Liver (tissue), 8 donors: ENCODE measurements at regions not wholly inside any gene's neighbourhood (a gene's known extent, or its start where the extent isn't known, plus 50 kb on each side); places are given as distances from the start of the nearest gene placed in this dataset.

Experiments
- DNase-seq: peaks from one replicate; pipeline ENCODE4 v3.0.0-alpha.2; 2017; ENCODE audit warnings: low spot score
- H3K27ac ChIP-seq, 2 donors: one replicate each; pipeline ENCODE4 v1.7.0; 2013; ENCODE audit warnings: inconsistent platforms in 2 of 2, low read length in 2 of 2, control low read depth in 1 of 2, low read depth in 1 of 2, mild to moderate bottlenecking in 1 of 2
- H3K27me3 ChIP-seq, 4 donors: one replicate each; pipeline versions ENCODE4 v1.6.1 to v1.7.0; 2013; ENCODE audit warnings: low read length in 3 of 4, inconsistent platforms in 1 of 4, mild to moderate bottlenecking in 1 of 4, moderate library complexity in 1 of 4; ENCODE audit not compliant: control insufficient read depth in 4 of 4, insufficient read depth in 4 of 4
- H3K36me3 ChIP-seq, 4 donors: one replicate each; pipeline versions ENCODE4 v1.6.1 to v1.7.0; 2013; ENCODE audit warnings: low read length in 3 of 4, mild to moderate bottlenecking in 3 of 4, low read depth in 1 of 4, moderate library complexity in 1 of 4; ENCODE audit not compliant: control insufficient read depth in 4 of 4, insufficient read depth in 3 of 4
- H3K4me1 ChIP-seq, 4 donors: one replicate each; pipeline versions ENCODE4 v1.6.1 to v1.7.0; 2013; ENCODE audit warnings: low read length in 3 of 4, mild to moderate bottlenecking in 3 of 4, moderate library complexity in 1 of 4; ENCODE audit not compliant: control insufficient read depth in 4 of 4, insufficient read depth in 4 of 4
- H3K4me3 ChIP-seq, 3 donors: one replicate each; pipeline versions ENCODE4 v1.6.1 to v1.7.0; 2013; ENCODE audit warnings: low read length in 3 of 3, control low read depth in 1 of 3, low read depth in 1 of 3, mild to moderate bottlenecking in 1 of 3
- H3K9ac ChIP-seq, 2 donors: one replicate each; pipeline ENCODE4 v1.7.0; 2013; ENCODE audit warnings: low read length in 2 of 2, mild to moderate bottlenecking in 2 of 2, moderate library complexity in 2 of 2, control low read depth in 1 of 2, low read depth in 1 of 2
- H3K9me3 ChIP-seq, 4 donors: one replicate each; pipeline versions ENCODE4 v1.6.1 to v1.7.0; 2013; ENCODE audit warnings: low read length in 3 of 4; ENCODE audit not compliant: control insufficient read depth in 4 of 4
- EGR1 ChIP-seq, 2 donors: IDR thresholded peaks; 2 replicates each; pipeline ENCODE4 v1.6.1; 2016 to 2018; ENCODE audit warnings: antibody characterized with exemption in 2 of 2, low read depth in 2 of 2
- FOXA1 ChIP-seq: IDR thresholded peaks from 2 replicates; pipeline ENCODE4 v1.6.1; 2016; ENCODE audit warnings: antibody characterized with exemption
- FOXA2 ChIP-seq: IDR thresholded peaks from 2 replicates; pipeline ENCODE4 v1.6.1; 2016; ENCODE audit warnings: antibody characterized with exemption
- GABPA ChIP-seq, 2 donors: IDR thresholded peaks in 1 of 2; conservative IDR thresholded peaks in 1 of 2; 2 replicates each; pipeline ENCODE4 v1.6.1; 2016; ENCODE audit warnings: antibody characterized with exemption in 2 of 2, mild to moderate bottlenecking in 1 of 2, moderate library complexity in 1 of 2
- HNF4A ChIP-seq, 2 donors: conservative IDR thresholded peaks; 2 replicates each; pipeline ENCODE4 v1.6.1; 2016; ENCODE audit warnings: antibody characterized with exemption in 2 of 2, mild to moderate bottlenecking in 2 of 2
- HNF4G ChIP-seq: IDR thresholded peaks from 2 replicates; pipeline ENCODE4 v1.6.1; 2016; ENCODE audit warnings: antibody characterized with exemption
- JUND ChIP-seq, 2 donors: IDR thresholded peaks; 2 replicates each; pipeline ENCODE4 v1.6.1; 2016; ENCODE audit warnings: antibody characterized with exemption in 2 of 2
- NR2F2 ChIP-seq: IDR thresholded peaks from 2 replicates; pipeline ENCODE4 v1.6.1; 2016; ENCODE audit warnings: antibody characterized with exemption
- RAD21 ChIP-seq, 2 donors: IDR thresholded peaks; 2 replicates each; pipeline ENCODE4 v1.6.1; 2016; ENCODE audit warnings: antibody characterized with exemption in 2 of 2, mild to moderate bottlenecking in 2 of 2
- RXRA ChIP-seq, 2 donors: IDR thresholded peaks; 2 replicates each; pipeline ENCODE4 v1.6.1; 2017 to 2018; ENCODE audit warnings: antibody characterized with exemption in 2 of 2, mild to moderate bottlenecking in 1 of 2
- SP1 ChIP-seq: IDR thresholded peaks from 2 replicates; pipeline ENCODE4 v1.6.1; 2018; ENCODE audit warnings: antibody characterized with exemption, mild to moderate bottlenecking
- TAF1 ChIP-seq: conservative IDR thresholded peaks from 2 replicates; pipeline ENCODE4 v1.6.1; 2016; ENCODE audit warnings: antibody characterized with exemption, mild to moderate bottlenecking
- YY1 ChIP-seq: IDR thresholded peaks from 2 replicates; pipeline ENCODE4 v1.6.1; 2016; ENCODE audit warnings: antibody characterized with exemption, mild to moderate bottlenecking
- WGBS: extraction: QIAGEN DNeasy Blood & Tissue Kit; methylation state at CpG from one replicate; pipeline ENCODE4 v1.1.7; 2013; 5-methylcytosine and 5-hydroxymethylcytosine counted together
- TF ChIP-seq, protein P1 (sequence below): fragments of 150-350 bp; IDR thresholded peaks from 2 replicates; pipeline ENCODE4 v1.5.1; 2017; ENCODE audit warnings: improper control_type of control experiment, low read depth, low read length; ENCODE audit not compliant: missing input control
- TF ChIP-seq, protein P2 (sequence below): IDR thresholded peaks from 2 replicates; pipeline ENCODE4 v1.6.1; 2016; ENCODE audit warnings: antibody characterized with exemption, mild to moderate bottlenecking
- TF ChIP-seq, protein P3 (sequence below): IDR thresholded peaks from 2 replicates; pipeline ENCODE4 v1.6.1; 2016; ENCODE audit warnings: antibody characterized with exemption
- TF ChIP-seq, protein P4 (sequence below): IDR thresholded peaks from 2 replicates; pipeline ENCODE4 v1.6.1; 2016; ENCODE audit warnings: antibody characterized with exemption
- TF ChIP-seq, protein P5 (sequence below): IDR thresholded peaks from 2 replicates; pipeline ENCODE4 v1.6.1; 2016; ENCODE audit warnings: antibody characterized with exemption
- donor health status: healthy.
- donor health status: healthy.
- donor health status: healthy.
- donor health status: healthy.
- donor health status: healthy.

DNA sequence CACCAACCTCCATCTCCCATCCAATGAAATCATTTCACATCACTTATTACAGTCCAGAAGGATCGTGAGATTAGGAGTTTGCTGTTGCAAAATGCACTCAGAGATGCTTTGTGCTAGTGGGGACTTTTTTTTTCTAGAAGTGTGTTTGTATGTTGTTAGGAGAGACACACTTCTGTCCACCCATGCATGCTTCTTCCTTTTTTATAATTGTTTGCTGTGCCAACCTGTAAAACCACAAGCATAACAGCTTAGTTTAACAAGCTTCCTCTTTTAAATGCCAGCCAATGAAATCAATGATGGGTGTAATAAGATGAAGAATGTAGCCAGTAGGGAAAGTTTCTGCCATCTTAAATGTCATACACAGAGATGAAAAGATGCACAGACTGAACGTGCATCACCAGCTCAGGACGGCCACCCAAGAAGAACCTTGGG lies 305.6 kb upstream of the STT3B start:
- H3K9ac ChIP-seq = no peak overlapping the region
- no peaks in the 10 kb centered on the region for H3K9me3 ChIP-seq
- no peaks in the 10 kb centered on the region for H3K36me3 ChIP-seq
- 73% methylated on average over 3 of the region's 3 CpGs for WGBS
- DNase-seq = no peak
- H3K27me3 ChIP-seq = no peaks in the 10 kb centered on the region
- no peak overlapping the region for H3K4me3 ChIP-seq
- H3K4me1 ChIP-seq = no peaks in the 10 kb centered on the region
- no peak overlapping the region for H3K27ac ChIP-seq
- TF ChIP-seq SP1 = no peak
- TF ChIP-seq, protein P1, sequence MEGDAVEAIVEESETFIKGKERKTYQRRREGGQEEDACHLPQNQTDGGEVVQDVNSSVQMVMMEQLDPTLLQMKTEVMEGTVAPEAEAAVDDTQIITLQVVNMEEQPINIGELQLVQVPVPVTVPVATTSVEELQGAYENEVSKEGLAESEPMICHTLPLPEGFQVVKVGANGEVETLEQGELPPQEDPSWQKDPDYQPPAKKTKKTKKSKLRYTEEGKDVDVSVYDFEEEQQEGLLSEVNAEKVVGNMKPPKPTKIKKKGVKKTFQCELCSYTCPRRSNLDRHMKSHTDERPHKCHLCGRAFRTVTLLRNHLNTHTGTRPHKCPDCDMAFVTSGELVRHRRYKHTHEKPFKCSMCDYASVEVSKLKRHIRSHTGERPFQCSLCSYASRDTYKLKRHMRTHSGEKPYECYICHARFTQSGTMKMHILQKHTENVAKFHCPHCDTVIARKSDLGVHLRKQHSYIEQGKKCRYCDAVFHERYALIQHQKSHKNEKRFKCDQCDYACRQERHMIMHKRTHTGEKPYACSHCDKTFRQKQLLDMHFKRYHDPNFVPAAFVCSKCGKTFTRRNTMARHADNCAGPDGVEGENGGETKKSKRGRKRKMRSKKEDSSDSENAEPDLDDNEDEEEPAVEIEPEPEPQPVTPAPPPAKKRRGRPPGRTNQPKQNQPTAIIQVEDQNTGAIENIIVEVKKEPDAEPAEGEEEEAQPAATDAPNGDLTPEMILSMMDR = no peak
- TF ChIP-seq HNF4G = no peak
- no peak for TF ChIP-seq NR2F2
- TF ChIP-seq JUND (IDR thresholded peaks at IDR 0.05) = no peak
- no peak for TF ChIP-seq YY1
- TF ChIP-seq TAF1 = no peak
- no peak for TF ChIP-seq HNF4A (conservative IDR thresholded peaks at IDR 0.05)
- TF ChIP-seq FOXA1 = no peak
- no peak for TF ChIP-seq FOXA2
- TF ChIP-seq, protein P2, sequence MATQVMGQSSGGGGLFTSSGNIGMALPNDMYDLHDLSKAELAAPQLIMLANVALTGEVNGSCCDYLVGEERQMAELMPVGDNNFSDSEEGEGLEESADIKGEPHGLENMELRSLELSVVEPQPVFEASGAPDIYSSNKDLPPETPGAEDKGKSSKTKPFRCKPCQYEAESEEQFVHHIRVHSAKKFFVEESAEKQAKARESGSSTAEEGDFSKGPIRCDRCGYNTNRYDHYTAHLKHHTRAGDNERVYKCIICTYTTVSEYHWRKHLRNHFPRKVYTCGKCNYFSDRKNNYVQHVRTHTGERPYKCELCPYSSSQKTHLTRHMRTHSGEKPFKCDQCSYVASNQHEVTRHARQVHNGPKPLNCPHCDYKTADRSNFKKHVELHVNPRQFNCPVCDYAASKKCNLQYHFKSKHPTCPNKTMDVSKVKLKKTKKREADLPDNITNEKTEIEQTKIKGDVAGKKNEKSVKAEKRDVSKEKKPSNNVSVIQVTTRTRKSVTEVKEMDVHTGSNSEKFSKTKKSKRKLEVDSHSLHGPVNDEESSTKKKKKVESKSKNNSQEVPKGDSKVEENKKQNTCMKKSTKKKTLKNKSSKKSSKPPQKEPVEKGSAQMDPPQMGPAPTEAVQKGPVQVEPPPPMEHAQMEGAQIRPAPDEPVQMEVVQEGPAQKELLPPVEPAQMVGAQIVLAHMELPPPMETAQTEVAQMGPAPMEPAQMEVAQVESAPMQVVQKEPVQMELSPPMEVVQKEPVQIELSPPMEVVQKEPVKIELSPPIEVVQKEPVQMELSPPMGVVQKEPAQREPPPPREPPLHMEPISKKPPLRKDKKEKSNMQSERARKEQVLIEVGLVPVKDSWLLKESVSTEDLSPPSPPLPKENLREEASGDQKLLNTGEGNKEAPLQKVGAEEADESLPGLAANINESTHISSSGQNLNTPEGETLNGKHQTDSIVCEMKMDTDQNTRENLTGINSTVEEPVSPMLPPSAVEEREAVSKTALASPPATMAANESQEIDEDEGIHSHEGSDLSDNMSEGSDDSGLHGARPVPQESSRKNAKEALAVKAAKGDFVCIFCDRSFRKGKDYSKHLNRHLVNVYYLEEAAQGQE = no peak
- TF ChIP-seq, protein P3, sequence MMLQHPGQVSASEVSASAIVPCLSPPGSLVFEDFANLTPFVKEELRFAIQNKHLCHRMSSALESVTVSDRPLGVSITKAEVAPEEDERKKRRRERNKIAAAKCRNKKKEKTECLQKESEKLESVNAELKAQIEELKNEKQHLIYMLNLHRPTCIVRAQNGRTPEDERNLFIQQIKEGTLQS = no peak
- no peak for TF ChIP-seq EGR1 (IDR thresholded peaks at IDR 0.05; ENCODE audit: low read depth in 2 of 2)
- TF ChIP-seq, protein P4, sequence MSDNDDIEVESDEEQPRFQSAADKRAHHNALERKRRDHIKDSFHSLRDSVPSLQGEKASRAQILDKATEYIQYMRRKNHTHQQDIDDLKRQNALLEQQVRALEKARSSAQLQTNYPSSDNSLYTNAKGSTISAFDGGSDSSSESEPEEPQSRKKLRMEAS = no peak
- no peak for TF ChIP-seq RAD21 (IDR thresholded peaks at IDR 0.05)
- TF ChIP-seq RXRA (IDR thresholded peaks at IDR 0.05) = no peak
- no peak for TF ChIP-seq GABPA (IDR thresholded peaks at IDR 0.05 in 1 of 2, conservative IDR thresholded peaks at IDR 0.05 in 1 of 2)
- TF ChIP-seq, protein P5, sequence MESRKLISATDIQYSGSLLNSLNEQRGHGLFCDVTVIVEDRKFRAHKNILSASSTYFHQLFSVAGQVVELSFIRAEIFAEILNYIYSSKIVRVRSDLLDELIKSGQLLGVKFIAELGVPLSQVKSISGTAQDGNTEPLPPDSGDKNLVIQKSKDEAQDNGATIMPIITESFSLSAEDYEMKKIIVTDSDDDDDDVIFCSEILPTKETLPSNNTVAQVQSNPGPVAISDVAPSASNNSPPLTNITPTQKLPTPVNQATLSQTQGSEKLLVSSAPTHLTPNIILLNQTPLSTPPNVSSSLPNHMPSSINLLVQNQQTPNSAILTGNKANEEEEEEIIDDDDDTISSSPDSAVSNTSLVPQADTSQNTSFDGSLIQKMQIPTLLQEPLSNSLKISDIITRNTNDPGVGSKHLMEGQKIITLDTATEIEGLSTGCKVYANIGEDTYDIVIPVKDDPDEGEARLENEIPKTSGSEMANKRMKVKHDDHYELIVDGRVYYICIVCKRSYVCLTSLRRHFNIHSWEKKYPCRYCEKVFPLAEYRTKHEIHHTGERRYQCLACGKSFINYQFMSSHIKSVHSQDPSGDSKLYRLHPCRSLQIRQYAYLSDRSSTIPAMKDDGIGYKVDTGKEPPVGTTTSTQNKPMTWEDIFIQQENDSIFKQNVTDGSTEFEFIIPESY = no peak
